Sigmoid colon (tissue), 4 donors: ENCODE measurements at regions not wholly inside any gene's neighbourhood (a gene's known extent, or its start where the extent isn't known, plus 50 kb on each side); places are given as distances from the start of the nearest gene placed in this dataset.

Source experiments
- POLR2A ChIP-seq, 2 donors: fragments of 450-650 bp; IDR thresholded peaks; one replicate each; pipeline ENCODE4 v1.6.1; 2016; ENCODE audit warnings: antibody characterized with exemption in 2 of 2, mild to moderate bottlenecking in 2 of 2, moderate library complexity in 2 of 2
- POLR2AphosphoS5 ChIP-seq, 4 donors: sonication (generic); formaldehyde crosslinking; IDR thresholded peaks; one replicate each; pipeline ENCODE4 v1.6.1; 2017; ENCODE audit warnings: antibody characterized with exemption in 4 of 4

DNA sequence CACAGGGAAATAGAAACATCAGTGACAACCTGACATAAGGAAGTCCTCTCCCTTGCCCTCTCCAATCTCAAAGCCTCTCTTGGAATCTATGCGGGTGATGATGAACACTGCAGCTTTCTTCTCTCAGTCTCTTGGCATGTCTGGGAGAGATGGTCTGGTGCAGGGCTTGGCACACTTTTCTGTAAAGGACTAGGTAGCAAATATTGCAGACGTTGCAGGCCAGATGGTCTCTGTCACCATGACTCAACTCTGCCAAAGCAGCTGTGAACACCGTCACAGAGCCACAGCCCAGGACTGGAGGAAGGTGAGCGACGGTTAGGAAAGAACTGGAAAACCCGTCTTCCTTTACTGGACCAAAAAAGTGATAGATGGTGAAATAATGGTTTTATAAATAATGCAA is 591.0 kb upstream of the TMEM132C start:
- no peak for TF ChIP-seq POLR2AphosphoS5 (IDR thresholded peaks at IDR 0.05)
- no peak for TF ChIP-seq POLR2A (IDR thresholded peaks at IDR 0.05)
